Uterus (tissue), 2 donors: ENCODE measurements at regions not wholly inside any gene's neighbourhood (a gene's known extent, or its start where the extent isn't known, plus 50 kb on each side); places are given as distances from the start of the nearest gene placed in this dataset.

ENCODE experiments used
- POLR2A ChIP-seq, 2 donors: fragments of 450-650 bp; IDR thresholded peaks; one replicate each; pipeline ENCODE4 v1.6.1; 2016; ENCODE audit warnings: antibody characterized with exemption in 2 of 2, mild to moderate bottlenecking in 1 of 2, moderate library complexity in 1 of 2
- TF ChIP-seq, protein P1 (sequence below), 4 experiments: fragments of 200-600 bp in 2 of 4; fragments of 450-650 bp in 2 of 4; sonication (generic) in 2 of 4; IDR thresholded peaks; one replicate each; pipeline ENCODE4 v1.5.1; 2016 to 2019; ENCODE audit warnings: antibody characterized with exemption in 4 of 4, mild to moderate bottlenecking in 2 of 4, moderate library complexity in 1 of 4

DNA sequence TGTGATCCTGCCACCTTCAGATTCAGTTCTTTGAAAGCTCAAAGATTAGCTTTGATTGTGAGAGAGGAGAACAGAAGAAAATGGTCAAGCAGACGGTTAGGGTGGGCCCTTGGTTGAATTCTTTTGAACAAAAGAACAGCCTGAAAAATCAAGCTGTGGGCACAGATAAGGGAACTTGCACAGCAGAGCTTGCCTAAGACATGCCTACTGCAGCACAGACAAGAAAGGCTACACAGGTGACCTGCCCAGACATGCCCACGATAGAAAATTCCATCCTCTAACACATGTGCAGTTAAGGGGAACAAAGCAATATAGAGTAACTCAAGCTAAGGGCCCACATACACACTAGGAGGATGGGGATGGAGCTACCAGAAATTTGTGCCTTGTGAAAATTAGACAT is 512.5 kb upstream of the LRRC7 start:
- TF ChIP-seq, protein P1, sequence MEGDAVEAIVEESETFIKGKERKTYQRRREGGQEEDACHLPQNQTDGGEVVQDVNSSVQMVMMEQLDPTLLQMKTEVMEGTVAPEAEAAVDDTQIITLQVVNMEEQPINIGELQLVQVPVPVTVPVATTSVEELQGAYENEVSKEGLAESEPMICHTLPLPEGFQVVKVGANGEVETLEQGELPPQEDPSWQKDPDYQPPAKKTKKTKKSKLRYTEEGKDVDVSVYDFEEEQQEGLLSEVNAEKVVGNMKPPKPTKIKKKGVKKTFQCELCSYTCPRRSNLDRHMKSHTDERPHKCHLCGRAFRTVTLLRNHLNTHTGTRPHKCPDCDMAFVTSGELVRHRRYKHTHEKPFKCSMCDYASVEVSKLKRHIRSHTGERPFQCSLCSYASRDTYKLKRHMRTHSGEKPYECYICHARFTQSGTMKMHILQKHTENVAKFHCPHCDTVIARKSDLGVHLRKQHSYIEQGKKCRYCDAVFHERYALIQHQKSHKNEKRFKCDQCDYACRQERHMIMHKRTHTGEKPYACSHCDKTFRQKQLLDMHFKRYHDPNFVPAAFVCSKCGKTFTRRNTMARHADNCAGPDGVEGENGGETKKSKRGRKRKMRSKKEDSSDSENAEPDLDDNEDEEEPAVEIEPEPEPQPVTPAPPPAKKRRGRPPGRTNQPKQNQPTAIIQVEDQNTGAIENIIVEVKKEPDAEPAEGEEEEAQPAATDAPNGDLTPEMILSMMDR (IDR thresholded peaks at IDR 0.05), result no peak
- TF ChIP-seq POLR2A (IDR thresholded peaks at IDR 0.05), result no peak
